ENCODE measurements at regions not wholly inside any gene's neighbourhood (a gene's known extent, or its start where the extent isn't known, plus 50 kb on each side); places are given as distances from the start of the nearest gene placed in this dataset.

- H3K27me3 ChIP-seq (ENCODE audit: control insufficient read depth in 3 of 3, insufficient read depth in 3 of 3, low read depth in 1 of 3, low read length in 3 of 3): no peaks in the 10 kb centered on the region
- WGBS, 2 donors (ENCODE audit: extremely low coverage in 2 of 2, insufficient read length in 2 of 2, insufficient replicate concordance in 1 of 2): no CpG with 5 or more reads among the region's 24 CpGs
- H2AK5ac ChIP-seq (ENCODE audit: low read depth, low read length): no peak overlapping the region
- no peak for DNase-seq (ENCODE audit: low spot score)
- no peak overlapping the region for H3K4me2 ChIP-seq (ENCODE audit: insufficient read depth, low read length, poor library complexity, severe bottlenecking)
- peaks cover 0 to 6% of the 10 kb centered on the region in 2 donors for H3K4me1 ChIP-seq (ENCODE audit: control insufficient read depth in 2 of 2, insufficient read depth in 1 of 2, low read depth in 1 of 2, low read length in 2 of 2)
- no peak overlapping the region for H3K4me3 ChIP-seq (ENCODE audit: low read length in 2 of 2)
- H3K79me1 ChIP-seq (ENCODE audit: low read depth, low read length): no peaks in the 10 kb centered on the region
- H3K27ac ChIP-seq (replicated peaks; ENCODE audit: low read length): no peak overlapping the region
- H3K18ac ChIP-seq (ENCODE audit: low read length): no peak overlapping the region
- H2AFZ ChIP-seq (ENCODE audit: low read length): no peak overlapping the region
- no peak overlapping the region for H4K91ac ChIP-seq (ENCODE audit: low read depth, low read length, poor library complexity)
- no peak overlapping the region for H3K9ac ChIP-seq (ENCODE audit: low read depth, low read length, poor library complexity)
- no peak overlapping the region for H3K14ac ChIP-seq (ENCODE audit: low read length)
- H2BK15ac ChIP-seq (ENCODE audit: low read length): no peak overlapping the region
- no peaks in the 10 kb centered on the region for H3K36me3 ChIP-seq (replicated peaks in 1 of 2; ENCODE audit: control insufficient read depth in 2 of 2, insufficient read depth in 2 of 2, low read length in 2 of 2)
- H2BK120ac ChIP-seq (ENCODE audit: low read depth, low read length): no peak overlapping the region
- no peak overlapping the region for H2BK5ac ChIP-seq (ENCODE audit: low read length)
- H4K8ac ChIP-seq (ENCODE audit: low read depth, low read length): no peak overlapping the region
- H3K9me3 ChIP-seq (replicated peaks in 1 of 2; ENCODE audit: control insufficient read depth in 2 of 2, insufficient read depth in 1 of 2, low read depth in 1 of 2, low read length in 2 of 2): peaks cover 0 to 2% of the 10 kb centered on the region in 2 donors
- H3K23ac ChIP-seq (ENCODE audit: low read depth, low read length, poor library complexity): no peak overlapping the region
- H3K4ac ChIP-seq (ENCODE audit: low read length): no peak overlapping the region
- H2BK12ac ChIP-seq (ENCODE audit: low read length): no peak overlapping the region
Measured at GRCh38 chr16:51244887-51245657, 94.0 kb upstream of the SALL1 start.

- Histone ChIP-seq H4K8ac (ENCODE audit: low read depth, low read length) (no peak overlapping the region), H2AFZ (ENCODE audit: low read length) (no peak overlapping the region), H3K18ac (ENCODE audit: low read length) (no peak overlapping the region), H3K79me1 (ENCODE audit: low read depth, low read length) (no peaks in the 10 kb centered on the region), H3K23ac (ENCODE audit: low read depth, low read length, poor library complexity) (no peak overlapping the region), H2BK12ac (ENCODE audit: low read length) (no peak overlapping the region), H3K9ac (ENCODE audit: low read depth, low read length, poor library complexity) (no peak overlapping the region), H3K4me1 (ENCODE audit: control insufficient read depth in 2 of 2, insufficient read depth in 1 of 2, low read depth in 1 of 2, low read length in 2 of 2) (peaks cover 0 to 6% of the 10 kb centered on the region in 2 donors), H3K27me3 (ENCODE audit: control insufficient read depth in 3 of 3, insufficient read depth in 3 of 3, low read depth in 1 of 3, low read length in 3 of 3) (no peaks in the 10 kb centered on the region), H2BK5ac (ENCODE audit: low read length) (no peak overlapping the region), H2BK15ac (ENCODE audit: low read length) (no peak overlapping the region), H3K4me3 (ENCODE audit: low read length in 2 of 2) (no peak overlapping the region), H3K4me2 (ENCODE audit: insufficient read depth, low read length, poor library complexity, severe bottlenecking) (no peak overlapping the region), H3K4ac (ENCODE audit: low read length) (no peak overlapping the region), H3K14ac (ENCODE audit: low read length) (no peak overlapping the region), H3K36me3 (replicated peaks in 1 of 2; ENCODE audit: control insufficient read depth in 2 of 2, insufficient read depth in 2 of 2, low read length in 2 of 2) (no peaks in the 10 kb centered on the region), H2AK5ac (ENCODE audit: low read depth, low read length) (no peak overlapping the region), H2BK120ac (ENCODE audit: low read depth, low read length) (no peak overlapping the region), H4K91ac (ENCODE audit: low read depth, low read length, poor library complexity) (no peak overlapping the region), H3K27ac (replicated peaks; ENCODE audit: low read length) (no peak overlapping the region), H3K9me3 (replicated peaks in 1 of 2; ENCODE audit: control insufficient read depth in 2 of 2, insufficient read depth in 1 of 2, low read depth in 1 of 2, low read length in 2 of 2) (peaks cover 2 to 3% of the 10 kb centered on the region in 2 donors)
- WGBS, 2 donors (ENCODE audit: extremely low coverage in 2 of 2, insufficient read length in 2 of 2, insufficient replicate concordance in 1 of 2): no CpG with 5 or more reads among the region's 10 CpGs
- DNase-seq (ENCODE audit: low spot score): no peak
Measured at GRCh38 chr16:51243936-51244436, 92.9 kb upstream of the SALL1 start.

- Histone ChIP-seq H3K27me3 (ENCODE audit: control insufficient read depth in 3 of 3, insufficient read depth in 3 of 3, low read depth in 1 of 3, low read length in 3 of 3) (no peaks in the 10 kb centered on the region), H3K4me2 (ENCODE audit: insufficient read depth, low read length, poor library complexity, severe bottlenecking) (no peak overlapping the region), H3K4me1 (ENCODE audit: control insufficient read depth in 2 of 2, insufficient read depth in 1 of 2, low read depth in 1 of 2, low read length in 2 of 2) (peaks cover 0 to 10% of the 10 kb centered on the region in 2 donors), H2BK120ac (ENCODE audit: low read depth, low read length) (no peak overlapping the region), H2AFZ (ENCODE audit: low read length) (no peak overlapping the region), H3K27ac (replicated peaks; ENCODE audit: low read length) (no peak overlapping the region), H4K8ac (ENCODE audit: low read depth, low read length) (no peak overlapping the region), H3K79me1 (ENCODE audit: low read depth, low read length) (no peaks in the 10 kb centered on the region), H3K4ac (ENCODE audit: low read length) (no peak overlapping the region), H4K91ac (ENCODE audit: low read depth, low read length, poor library complexity) (no peak overlapping the region), H2BK12ac (ENCODE audit: low read length) (no peak overlapping the region), H3K9me3 (replicated peaks in 1 of 2; ENCODE audit: control insufficient read depth in 2 of 2, insufficient read depth in 1 of 2, low read depth in 1 of 2, low read length in 2 of 2) (peaks cover 2 to 4% of the 10 kb centered on the region in 2 donors), H2BK5ac (ENCODE audit: low read length) (no peak overlapping the region), H3K23ac (ENCODE audit: low read depth, low read length, poor library complexity) (no peak overlapping the region), H2BK15ac (ENCODE audit: low read length) (no peak overlapping the region), H3K18ac (ENCODE audit: low read length) (no peak overlapping the region), H2AK5ac (ENCODE audit: low read depth, low read length) (no peak overlapping the region), H3K4me3 (ENCODE audit: low read length in 2 of 2) (no peak overlapping the region), H3K14ac (ENCODE audit: low read length) (no peak overlapping the region), H3K36me3 (replicated peaks in 1 of 2; ENCODE audit: control insufficient read depth in 2 of 2, insufficient read depth in 2 of 2, low read length in 2 of 2) (no peaks in the 10 kb centered on the region), H3K9ac (ENCODE audit: low read depth, low read length, poor library complexity) (no peak overlapping the region)
- no CpG with 5 or more reads among the region's 3 CpGs for WGBS, 2 donors (ENCODE audit: extremely low coverage in 2 of 2, insufficient read length in 2 of 2, insufficient replicate concordance in 1 of 2)
- DNase-seq (ENCODE audit: low spot score): no peak
Measured at GRCh38 chr16:51242296-51242994, 91.4 kb upstream of the SALL1 start.

GRCh38 chr16:51239196-51239595, 88.1 kb upstream of the SALL1 start:
- Histone ChIP-seq H3K4ac (ENCODE audit: low read length) (no peak overlapping the region), H2AFZ (ENCODE audit: low read length) (no peak overlapping the region), H3K4me1 (ENCODE audit: control insufficient read depth in 2 of 2, insufficient read depth in 1 of 2, low read depth in 1 of 2, low read length in 2 of 2) (peaks cover 0 to 6% of the 10 kb centered on the region in 2 donors), H2BK120ac (ENCODE audit: low read depth, low read length) (no peak overlapping the region), H3K27me3 (ENCODE audit: control insufficient read depth in 3 of 3, insufficient read depth in 3 of 3, low read depth in 1 of 3, low read length in 3 of 3) (no peaks in the 10 kb centered on the region), H3K79me1 (ENCODE audit: low read depth, low read length) (no peaks in the 10 kb centered on the region), H3K23ac (ENCODE audit: low read depth, low read length, poor library complexity) (no peak overlapping the region), H3K4me3 (ENCODE audit: low read length in 2 of 2) (peak overlapping the region in 1 of 2 donors; percentile 43), H4K8ac (ENCODE audit: low read depth, low read length) (peak overlapping the region; percentile 74), H3K14ac (ENCODE audit: low read length) (peak overlapping the region; percentile 15), H3K9me3 (replicated peaks in 1 of 2; ENCODE audit: control insufficient read depth in 2 of 2, insufficient read depth in 1 of 2, low read depth in 1 of 2, low read length in 2 of 2) (peaks cover 0 to 4% of the 10 kb centered on the region in 2 donors), H3K27ac (replicated peaks; ENCODE audit: low read length) (no peak overlapping the region), H3K4me2 (ENCODE audit: insufficient read depth, low read length, poor library complexity, severe bottlenecking) (no peak overlapping the region), H3K18ac (ENCODE audit: low read length) (no peak overlapping the region), H4K91ac (ENCODE audit: low read depth, low read length, poor library complexity) (no peak overlapping the region), H2AK5ac (ENCODE audit: low read depth, low read length) (no peak overlapping the region), H3K9ac (ENCODE audit: low read depth, low read length, poor library complexity) (peak overlapping the region; percentile 7), H3K36me3 (replicated peaks in 1 of 2; ENCODE audit: control insufficient read depth in 2 of 2, insufficient read depth in 2 of 2, low read length in 2 of 2) (no peaks in the 10 kb centered on the region), H2BK5ac (ENCODE audit: low read length) (no peak overlapping the region), H2BK15ac (ENCODE audit: low read length) (no peak overlapping the region), H2BK12ac (ENCODE audit: low read length) (no peak overlapping the region)
- DNase-seq (ENCODE audit: low spot score): no peak
- WGBS, 2 donors (ENCODE audit: extremely low coverage in 2 of 2, insufficient read length in 2 of 2, insufficient replicate concordance in 1 of 2): no CpG with 5 or more reads among the region's 2 CpGs

Data from neuronal stem cell (in vitro differentiated cells).